ENCODE measurements at regions not wholly inside any gene's neighbourhood (a gene's known extent, or its start where the extent isn't known, plus 50 kb on each side); places are given as distances from the start of the nearest gene placed in this dataset.

DNA sequence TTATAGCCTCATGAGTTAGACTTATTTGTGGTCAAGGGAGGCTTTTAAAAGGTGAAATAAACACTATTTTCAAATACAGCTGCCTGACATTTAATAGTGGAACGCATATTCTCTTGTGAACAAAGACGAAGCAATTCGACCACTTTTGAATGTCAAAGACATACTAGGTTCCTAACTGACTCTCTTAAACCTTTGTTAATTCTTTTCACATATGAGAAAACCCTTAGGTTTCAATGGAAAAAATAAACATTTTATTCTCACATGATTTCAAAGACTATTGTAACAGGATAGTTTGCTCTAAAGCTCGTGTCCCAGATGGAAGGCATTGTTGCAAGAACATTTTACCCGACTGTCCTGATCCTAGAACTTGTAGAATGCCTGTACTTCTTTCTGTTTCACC, 74.8 kb upstream of the BOC start:
- Histone ChIP-seq H3K9me3 (ENCODE audit: control insufficient read depth, insufficient read depth, low read length) (no peaks in the 10 kb centered on the region), H4K91ac (ENCODE audit: insufficient read depth, low read depth, low read length) (no peak overlapping the region), H3K9ac (ENCODE audit: low read depth, low read length) (no peak overlapping the region), H3K79me1 (ENCODE audit: low read depth in 1 of 2, low read length in 2 of 2) (no peaks in the 10 kb centered on the region), H4K8ac (ENCODE audit: low read depth in 2 of 2, low read length in 2 of 2) (no peak overlapping the region), H3K56ac (ENCODE audit: extremely low read depth, insufficient read depth, low read length) (no peak overlapping the region), H3K36me3 (ENCODE audit: control insufficient read depth, insufficient read depth, low read length) (no peaks in the 10 kb centered on the region), H3K9me1 (ENCODE audit: insufficient read depth, low read length) (no peaks in the 10 kb centered on the region), H3K4me1 (ENCODE audit: control insufficient read depth, insufficient read depth, low read length) (peaks cover 4% of the 10 kb centered on the region; the same call in 1 of the 2 replicates), H3K27me3 (ENCODE audit: control insufficient read depth, insufficient read depth, low read length) (peaks cover 3% of the 10 kb centered on the region), H2AK9ac (replicated peaks; ENCODE audit: low read depth, low read length, poor library complexity) (no peak overlapping the region), H2AK5ac (ENCODE audit: low read depth, low read length) (no peak overlapping the region), H4K5ac (ENCODE audit: low read depth, low read length) (no peak overlapping the region), H2BK5ac (ENCODE audit: low read depth, low read length, poor library complexity, severe bottlenecking) (no peak overlapping the region), H3K14ac (replicated peaks; ENCODE audit: low read depth, low read length) (no peak overlapping the region), H2BK15ac (ENCODE audit: low read depth, low read length) (no peak overlapping the region), H3K18ac (ENCODE audit: low read depth, low read length) (no peak overlapping the region), H2AFZ (replicated peaks; ENCODE audit: low read length, poor library complexity) (no peak overlapping the region), H4K20me1 (ENCODE audit: insufficient read depth, low read length) (0 out of 2 replicates have a peak, but pooled peaks cover 5% of the 10 kb centered on the region), H2BK20ac (ENCODE audit: low read depth, low read length) (no peak overlapping the region; the same call in 1 of the 2 replicates), H3K23ac (ENCODE audit: low read depth, low read length) (no peak overlapping the region), H2BK120ac (ENCODE audit: low read depth, low read length) (no peak overlapping the region), H3K4me3 (ENCODE audit: insufficient read depth, low read depth, low read length) (no peak overlapping the region), H3K27ac (ENCODE audit: insufficient read depth, low read length) (no peak overlapping the region), H3K4ac (ENCODE audit: low read depth, low read length) (no peak overlapping the region), H3K4me2 (ENCODE audit: low read depth, low read length) (no peak overlapping the region)
- in situ Hi-C loops (cut with MboI; ENCODE audit: low sequenced_read_pairs) = no loop called here
- BruUV-seq (replicated peaks) = no TSS peak
- dilution Hi-C loops (cut with HindIII; ENCODE audit: low sequenced_read_pairs, unreplicated experiment) = no loop called here
- TF ChIP-seq SMC3 (IDR thresholded peaks at IDR 0.05; ENCODE audit: low read depth, low read length) = no peak
- no peak for TF ChIP-seq RAD21 (IDR thresholded peaks at IDR 0.05; ENCODE audit: low read length)
- no peak for TF ChIP-seq BHLHE40 (IDR thresholded peaks at IDR 0.05; ENCODE audit: low read depth, low read length)
- no peak for TF ChIP-seq MXI1 (IDR thresholded peaks at IDR 0.05; ENCODE audit: borderline replicate concordance, low read depth, low read length)
- TF ChIP-seq, protein P1, sequence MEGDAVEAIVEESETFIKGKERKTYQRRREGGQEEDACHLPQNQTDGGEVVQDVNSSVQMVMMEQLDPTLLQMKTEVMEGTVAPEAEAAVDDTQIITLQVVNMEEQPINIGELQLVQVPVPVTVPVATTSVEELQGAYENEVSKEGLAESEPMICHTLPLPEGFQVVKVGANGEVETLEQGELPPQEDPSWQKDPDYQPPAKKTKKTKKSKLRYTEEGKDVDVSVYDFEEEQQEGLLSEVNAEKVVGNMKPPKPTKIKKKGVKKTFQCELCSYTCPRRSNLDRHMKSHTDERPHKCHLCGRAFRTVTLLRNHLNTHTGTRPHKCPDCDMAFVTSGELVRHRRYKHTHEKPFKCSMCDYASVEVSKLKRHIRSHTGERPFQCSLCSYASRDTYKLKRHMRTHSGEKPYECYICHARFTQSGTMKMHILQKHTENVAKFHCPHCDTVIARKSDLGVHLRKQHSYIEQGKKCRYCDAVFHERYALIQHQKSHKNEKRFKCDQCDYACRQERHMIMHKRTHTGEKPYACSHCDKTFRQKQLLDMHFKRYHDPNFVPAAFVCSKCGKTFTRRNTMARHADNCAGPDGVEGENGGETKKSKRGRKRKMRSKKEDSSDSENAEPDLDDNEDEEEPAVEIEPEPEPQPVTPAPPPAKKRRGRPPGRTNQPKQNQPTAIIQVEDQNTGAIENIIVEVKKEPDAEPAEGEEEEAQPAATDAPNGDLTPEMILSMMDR (conservative IDR thresholded peaks at IDR 0.05; ENCODE audit: low read depth, low read length) = no peak
- TF ChIP-seq MAFK (IDR thresholded peaks at IDR 0.05; ENCODE audit: low read depth, low read length) = no peak
- no peak for TF ChIP-seq POLR2A (IDR thresholded peaks at IDR 0.05; ENCODE audit: low read depth, low read length)
- no peak for TF ChIP-seq CEBPB (IDR thresholded peaks at IDR 0.05; ENCODE audit: low read depth, low read length)
- TF ChIP-seq, protein P2, sequence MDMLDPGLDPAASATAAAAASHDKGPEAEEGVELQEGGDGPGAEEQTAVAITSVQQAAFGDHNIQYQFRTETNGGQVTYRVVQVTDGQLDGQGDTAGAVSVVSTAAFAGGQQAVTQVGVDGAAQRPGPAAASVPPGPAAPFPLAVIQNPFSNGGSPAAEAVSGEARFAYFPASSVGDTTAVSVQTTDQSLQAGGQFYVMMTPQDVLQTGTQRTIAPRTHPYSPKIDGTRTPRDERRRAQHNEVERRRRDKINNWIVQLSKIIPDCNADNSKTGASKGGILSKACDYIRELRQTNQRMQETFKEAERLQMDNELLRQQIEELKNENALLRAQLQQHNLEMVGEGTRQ (IDR thresholded peaks at IDR 0.05; ENCODE audit: low read depth, low read length) = no peak
- TF ChIP-seq, protein P3, sequence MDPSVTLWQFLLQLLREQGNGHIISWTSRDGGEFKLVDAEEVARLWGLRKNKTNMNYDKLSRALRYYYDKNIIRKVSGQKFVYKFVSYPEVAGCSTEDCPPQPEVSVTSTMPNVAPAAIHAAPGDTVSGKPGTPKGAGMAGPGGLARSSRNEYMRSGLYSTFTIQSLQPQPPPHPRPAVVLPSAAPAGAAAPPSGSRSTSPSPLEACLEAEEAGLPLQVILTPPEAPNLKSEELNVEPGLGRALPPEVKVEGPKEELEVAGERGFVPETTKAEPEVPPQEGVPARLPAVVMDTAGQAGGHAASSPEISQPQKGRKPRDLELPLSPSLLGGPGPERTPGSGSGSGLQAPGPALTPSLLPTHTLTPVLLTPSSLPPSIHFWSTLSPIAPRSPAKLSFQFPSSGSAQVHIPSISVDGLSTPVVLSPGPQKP (IDR thresholded peaks at IDR 0.05; ENCODE audit: borderline replicate concordance, low read depth, low read length) = no peak
- no peak for TF ChIP-seq RFX5 (IDR thresholded peaks at IDR 0.05; ENCODE audit: low read depth, low read length)
- no peak for TF ChIP-seq NFE2L2 (IDR thresholded peaks at IDR 0.05; ENCODE audit: low read depth, low read length)
- no peak for TF ChIP-seq CHD1 (IDR thresholded peaks at IDR 0.05; ENCODE audit: low read depth, low read length)
- ChIA-PET CTCF (no interaction called here), POLR2A (ENCODE audit: unreplicated experiment) (no interaction called here)
- 100% methylated on average over 3 of the region's 5 CpGs; no CpG with 5 or more reads in 1 of the 2 experiments for WGBS, 2 experiments (ENCODE audit: extremely low coverage in 2 of 2, insufficient read length in 1 of 2)
- intact Hi-C loops (cut with micrococcal nuclease) = loop anchor here (1.0 to 10.0 kb wide), 3 partner anchors 76 to 152 kb away; partner anchors contain the start of gene BOC
- DNase-seq (no peak), ATAC-seq (ENCODE audit: low read depth) (no peak)

Data from IMR-90 (cell line).